ENCODE measurements at regions not wholly inside any gene's neighbourhood (a gene's known extent, or its start where the extent isn't known, plus 50 kb on each side); places are given as distances from the start of the nearest gene placed in this dataset.

GRCh38 chr14:97290065-97290464, 492.9 kb downstream of the VRK1 start:
- no peak overlapping the region for H3K27ac ChIP-seq

DNA sequence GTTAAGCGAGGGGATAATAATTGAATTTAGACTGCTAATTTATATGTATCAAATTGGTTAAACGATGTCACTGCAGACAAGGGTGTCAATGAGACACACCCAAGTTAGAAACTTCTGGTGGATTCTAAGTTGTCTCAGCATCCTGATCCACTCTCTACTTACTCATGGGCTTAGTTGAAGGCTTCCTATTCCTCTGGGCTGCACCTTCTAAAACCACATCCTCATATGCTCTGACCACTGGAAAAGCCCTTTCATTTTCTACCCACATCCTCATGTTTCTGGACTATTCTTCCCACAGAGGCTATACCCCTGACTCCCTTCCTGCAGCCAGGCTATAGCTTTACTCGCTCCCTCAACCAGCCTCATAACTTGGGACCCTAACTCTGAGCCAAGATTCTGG, 493.8 kb downstream of the VRK1 start:
- Histone ChIP-seq H3K79me2 (no peaks in the 10 kb centered on the region), H3K4me1 (no peaks in the 10 kb centered on the region), H2AFZ (no peak overlapping the region), H3K36me3 (ENCODE audit: control insufficient read depth, insufficient read depth, low read length) (no peaks in the 10 kb centered on the region), H3K27ac (no peak overlapping the region), H3K27me3 (ENCODE audit: control insufficient read depth, insufficient read depth, low read length) (no peaks in the 10 kb centered on the region), H3K4me3 (ENCODE audit: low read depth, low read length) (no peak overlapping the region), H3K9me3 (ENCODE audit: control insufficient read depth, low read length) (no peaks in the 10 kb centered on the region), H3K9ac (no peak overlapping the region), H3K4me2 (ENCODE audit: low read length) (no peak overlapping the region)
- TF ChIP-seq, protein P1, sequence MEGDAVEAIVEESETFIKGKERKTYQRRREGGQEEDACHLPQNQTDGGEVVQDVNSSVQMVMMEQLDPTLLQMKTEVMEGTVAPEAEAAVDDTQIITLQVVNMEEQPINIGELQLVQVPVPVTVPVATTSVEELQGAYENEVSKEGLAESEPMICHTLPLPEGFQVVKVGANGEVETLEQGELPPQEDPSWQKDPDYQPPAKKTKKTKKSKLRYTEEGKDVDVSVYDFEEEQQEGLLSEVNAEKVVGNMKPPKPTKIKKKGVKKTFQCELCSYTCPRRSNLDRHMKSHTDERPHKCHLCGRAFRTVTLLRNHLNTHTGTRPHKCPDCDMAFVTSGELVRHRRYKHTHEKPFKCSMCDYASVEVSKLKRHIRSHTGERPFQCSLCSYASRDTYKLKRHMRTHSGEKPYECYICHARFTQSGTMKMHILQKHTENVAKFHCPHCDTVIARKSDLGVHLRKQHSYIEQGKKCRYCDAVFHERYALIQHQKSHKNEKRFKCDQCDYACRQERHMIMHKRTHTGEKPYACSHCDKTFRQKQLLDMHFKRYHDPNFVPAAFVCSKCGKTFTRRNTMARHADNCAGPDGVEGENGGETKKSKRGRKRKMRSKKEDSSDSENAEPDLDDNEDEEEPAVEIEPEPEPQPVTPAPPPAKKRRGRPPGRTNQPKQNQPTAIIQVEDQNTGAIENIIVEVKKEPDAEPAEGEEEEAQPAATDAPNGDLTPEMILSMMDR (IDR thresholded peaks at IDR 0.05) = no peak

More at GRCh38 chr14:97290065-97290464, 492.9 kb downstream of the VRK1 start:
- Histone ChIP-seq H3K4me2 (ENCODE audit: low read length) (no peak overlapping the region), H3K9ac (no peak overlapping the region), H3K27me3 (ENCODE audit: control insufficient read depth, insufficient read depth, low read length) (no peaks in the 10 kb centered on the region), H3K9me3 (ENCODE audit: control insufficient read depth, low read length) (no peaks in the 10 kb centered on the region), H3K4me3 (ENCODE audit: low read depth, low read length) (no peak overlapping the region), H3K4me1 (no peaks in the 10 kb centered on the region), H3K79me2 (no peaks in the 10 kb centered on the region), H3K36me3 (ENCODE audit: control insufficient read depth, insufficient read depth, low read length) (no peaks in the 10 kb centered on the region), H2AFZ (no peak overlapping the region)
- TF ChIP-seq, protein P1 (IDR thresholded peaks at IDR 0.05) = no peak

DNA sequence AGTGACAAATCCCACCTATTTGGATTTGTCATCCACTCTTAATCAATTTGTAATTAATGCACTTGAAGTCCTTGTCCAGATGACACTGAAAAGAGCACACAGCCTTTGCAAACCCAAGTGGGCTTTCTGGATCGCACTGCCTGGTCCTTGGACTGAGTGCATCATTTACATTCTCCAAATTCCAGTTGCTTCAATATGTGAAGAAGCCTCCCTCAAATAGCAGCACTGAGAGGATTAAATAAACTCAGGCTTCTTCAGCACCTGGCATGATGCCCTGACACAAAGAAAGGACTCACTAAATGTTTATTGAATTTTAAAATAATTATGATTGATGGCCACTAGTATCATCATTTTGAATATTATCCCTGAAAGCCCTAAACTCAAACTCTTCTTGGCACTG, 496.5 kb downstream of the VRK1 start:
- no peaks in the 10 kb centered on the region for H3K4me1 ChIP-seq
- no peak overlapping the region for H3K27ac ChIP-seq
- no peaks in the 10 kb centered on the region for H3K27me3 ChIP-seq (ENCODE audit: control insufficient read depth, insufficient read depth, low read length)
- no peak overlapping the region for H2AFZ ChIP-seq
- no peak overlapping the region for H3K9ac ChIP-seq
- no peaks in the 10 kb centered on the region for H3K9me3 ChIP-seq (ENCODE audit: control insufficient read depth, low read length)
- no peaks in the 10 kb centered on the region for H3K36me3 ChIP-seq (ENCODE audit: control insufficient read depth, insufficient read depth, low read length)
- TF ChIP-seq, protein P1 (IDR thresholded peaks at IDR 0.05) = no peak
- no peak overlapping the region for H3K4me3 ChIP-seq (ENCODE audit: low read depth, low read length)
- no peaks in the 10 kb centered on the region for H3K79me2 ChIP-seq
- H3K4me2 ChIP-seq (ENCODE audit: low read length) = no peak overlapping the region

- no peak overlapping the region for H3K4me3 ChIP-seq (ENCODE audit: low read depth, low read length)
- H3K27ac ChIP-seq = no peak overlapping the region
- no peaks in the 10 kb centered on the region for H3K79me2 ChIP-seq
- H3K27me3 ChIP-seq (ENCODE audit: control insufficient read depth, insufficient read depth, low read length) = no peaks in the 10 kb centered on the region
- H3K9me3 ChIP-seq (ENCODE audit: control insufficient read depth, low read length) = no peaks in the 10 kb centered on the region
- no peak overlapping the region for H3K4me2 ChIP-seq (ENCODE audit: low read length)
- no peaks in the 10 kb centered on the region for H3K4me1 ChIP-seq
- H2AFZ ChIP-seq = no peak overlapping the region
- TF ChIP-seq, protein P1 (IDR thresholded peaks at IDR 0.05) = no peak
- no peaks in the 10 kb centered on the region for H3K36me3 ChIP-seq (ENCODE audit: control insufficient read depth, insufficient read depth, low read length)
- H3K9ac ChIP-seq = no peak overlapping the region
Measured at GRCh38 chr14:97295108-97295710, 498.0 kb downstream of the VRK1 start.

- TF ChIP-seq, protein P1 (IDR thresholded peaks at IDR 0.05) = no peak
- Histone ChIP-seq H3K4me3 (ENCODE audit: low read depth, low read length) (no peak overlapping the region), H3K9me3 (ENCODE audit: control insufficient read depth, low read length) (no peaks in the 10 kb centered on the region), H3K79me2 (no peaks in the 10 kb centered on the region), H3K9ac (no peak overlapping the region), H3K36me3 (ENCODE audit: control insufficient read depth, insufficient read depth, low read length) (no peaks in the 10 kb centered on the region), H2AFZ (no peak overlapping the region), H3K27ac (no peak overlapping the region), H3K4me2 (ENCODE audit: low read length) (no peak overlapping the region), H3K4me1 (no peaks in the 10 kb centered on the region), H3K27me3 (ENCODE audit: control insufficient read depth, insufficient read depth, low read length) (no peaks in the 10 kb centered on the region)
Measured at GRCh38 chr14:97296176-97296575, 499.0 kb downstream of the VRK1 start.
